Fibroblast of skin of left quadriceps (primary cell): ENCODE measurements at regions not wholly inside any gene's neighbourhood (a gene's known extent, or its start where the extent isn't known, plus 50 kb on each side); places are given as distances from the start of the nearest gene placed in this dataset.

Experiments used
- DNase-seq, 2 experiments: peaks; one replicate each; pipeline ENCODE4 v3.0.0-alpha.2; 2013; ENCODE audit warnings: low read depth in 2 of 2

GRCh38 chr1:29382851-29383745 is 146.8 kb downstream of the PTPRU start:
- no peak for DNase-seq

- no peak for DNase-seq
Measured at GRCh38 chr1:29381426-29381825, 145.1 kb downstream of the PTPRU start.

GRCh38 chr1:29380532-29380931 is 144.2 kb downstream of the PTPRU start:
- no peak for DNase-seq

- peak in 1 of 2 experiments; percentile 12 for DNase-seq
Measured at GRCh38 chr1:29379443-29380073, 143.2 kb downstream of the PTPRU start.
